ENCODE measurements at regions not wholly inside any gene's neighbourhood (a gene's known extent, or its start where the extent isn't known, plus 50 kb on each side); places are given as distances from the start of the nearest gene placed in this dataset.

- TF ChIP-seq Cebpa-rat (IDR thresholded peaks at IDR 0.05) = no peak
- H3K9ac ChIP-seq = no peak overlapping the region
- no peak overlapping the region for H3K27ac ChIP-seq
- H3K27me3 ChIP-seq = no peaks in the 10 kb centered on the region
- peaks cover 5% of the 10 kb centered on the region; the same call in 1 of the 2 replicates for H3K9me3 ChIP-seq
- no peaks in the 10 kb centered on the region for H3K36me3 ChIP-seq
- peaks cover 21% of the 10 kb centered on the region for H3K4me1 ChIP-seq
- peak overlapping the region; percentile 50; the same call in 1 of the 2 replicates for H3K4me2 ChIP-seq
- H3K4me3 ChIP-seq = no peak overlapping the region
- H4K20me1 ChIP-seq = no peaks in the 10 kb centered on the region
Measured at GRCh38 chr20:48432494-48432832, 395.3 kb downstream of the PREX1 start.

GRCh38 chr20:48431653-48432493 lies 395.9 kb downstream of the PREX1 start:
- peaks cover 5% of the 10 kb centered on the region; the same call in 1 of the 2 replicates for H3K9me3 ChIP-seq
- H3K4me2 ChIP-seq = peak overlapping the region; percentile 50
- H3K27me3 ChIP-seq = no peaks in the 10 kb centered on the region
- 0 out of 2 replicates have a peak overlapping the region, but pooled peaks have one; percentile 6 for H3K4me3 ChIP-seq
- no peak overlapping the region for H3K9ac ChIP-seq
- peak overlapping the region; percentile 72 for H3K27ac ChIP-seq
- H4K20me1 ChIP-seq = no peaks in the 10 kb centered on the region
- H3K4me1 ChIP-seq = peaks cover 27% of the 10 kb centered on the region
- H3K36me3 ChIP-seq = no peaks in the 10 kb centered on the region
- no peak for TF ChIP-seq Cebpa-rat (IDR thresholded peaks at IDR 0.05)

GRCh38 chr20:48426630-48427029 lies 401.2 kb downstream of the PREX1 start:
- Histone ChIP-seq H3K4me3 (no peak overlapping the region), H3K9ac (no peak overlapping the region), H3K27me3 (no peaks in the 10 kb centered on the region), H4K20me1 (no peaks in the 10 kb centered on the region), H3K4me2 (peak overlapping the region; percentile 67), H3K36me3 (no peaks in the 10 kb centered on the region), H3K9me3 (peaks cover 5% of the 10 kb centered on the region; the same call in 1 of the 2 replicates), H3K4me1 (peaks cover 53% of the 10 kb centered on the region), H3K27ac (no peak overlapping the region; the same call in 1 of the 2 replicates)
- no peak for TF ChIP-seq Cebpa-rat (IDR thresholded peaks at IDR 0.05)

- TF ChIP-seq Cebpa-rat (IDR thresholded peaks at IDR 0.05) = no peak
- peaks cover 4% of the 10 kb centered on the region; the same call in 1 of the 2 replicates for H3K9me3 ChIP-seq
- H3K4me2 ChIP-seq = peak overlapping the region; percentile 67
- H3K27me3 ChIP-seq = no peaks in the 10 kb centered on the region
- no peak overlapping the region for H3K4me3 ChIP-seq
- H3K27ac ChIP-seq = no peak overlapping the region; the same call in 1 of the 2 replicates
- no peak overlapping the region for H3K9ac ChIP-seq
- peaks cover 54% of the 10 kb centered on the region for H3K4me1 ChIP-seq
- H3K36me3 ChIP-seq = no peaks in the 10 kb centered on the region
- H4K20me1 ChIP-seq = no peaks in the 10 kb centered on the region
Measured at GRCh38 chr20:48425817-48426612, 401.8 kb downstream of the PREX1 start.

GRCh38 chr20:48425321-48425720 lies 402.5 kb downstream of the PREX1 start:
- Histone ChIP-seq H3K9ac (no peak overlapping the region), H3K4me1 (peaks cover 51% of the 10 kb centered on the region)

GRCh38 chr20:48422242-48422960 lies 405.4 kb downstream of the PREX1 start:
- no peaks in the 10 kb centered on the region for H3K27me3 ChIP-seq
- no peak overlapping the region for H3K4me3 ChIP-seq
- H3K9ac ChIP-seq = no peak overlapping the region
- H3K9me3 ChIP-seq = no peaks in the 10 kb centered on the region
- no peaks in the 10 kb centered on the region for H3K36me3 ChIP-seq
- no peak for TF ChIP-seq Cebpa-rat (IDR thresholded peaks at IDR 0.05)
- no peak overlapping the region for H3K27ac ChIP-seq
- H3K4me2 ChIP-seq = peak overlapping the region; percentile 47
- H3K4me1 ChIP-seq = peaks cover 56% of the 10 kb centered on the region
- H4K20me1 ChIP-seq = no peaks in the 10 kb centered on the region

More at GRCh38 chr20:48425321-48425720, 402.5 kb downstream of the PREX1 start:
- Histone ChIP-seq H3K4me2 (peak overlapping the region; percentile 67; the same call in 1 of the 2 replicates), H3K4me3 (no peak overlapping the region), H4K20me1 (no peaks in the 10 kb centered on the region), H3K27ac (no peak overlapping the region), H3K27me3 (no peaks in the 10 kb centered on the region), H3K36me3 (no peaks in the 10 kb centered on the region), H3K9me3 (no peaks in the 10 kb centered on the region)
- no peak for TF ChIP-seq Cebpa-rat (IDR thresholded peaks at IDR 0.05)

GRCh38 chr20:48421547-48421946 lies 406.3 kb downstream of the PREX1 start:
- H3K4me2 ChIP-seq = no peak overlapping the region; the same call in 1 of the 2 replicates

GRCh38 chr20:48420176-48420575 lies 407.6 kb downstream of the PREX1 start:
- Histone ChIP-seq H3K27me3 (no peaks in the 10 kb centered on the region), H3K4me2 (peak overlapping the region; percentile 16; the same call in 1 of the 2 replicates), H3K9ac (no peak overlapping the region), H3K27ac (no peak overlapping the region), H3K4me3 (no peak overlapping the region), H3K4me1 (peaks cover 34% of the 10 kb centered on the region), H3K9me3 (no peaks in the 10 kb centered on the region), H4K20me1 (no peaks in the 10 kb centered on the region), H3K36me3 (no peaks in the 10 kb centered on the region)
- TF ChIP-seq Cebpa-rat (IDR thresholded peaks at IDR 0.05) = no peak

More at GRCh38 chr20:48421547-48421946, 406.3 kb downstream of the PREX1 start:
- Histone ChIP-seq H4K20me1 (no peaks in the 10 kb centered on the region), H3K27ac (no peak overlapping the region), H3K4me1 (peaks cover 48% of the 10 kb centered on the region), H3K9ac (no peak overlapping the region), H3K36me3 (no peaks in the 10 kb centered on the region), H3K9me3 (no peaks in the 10 kb centered on the region), H3K27me3 (no peaks in the 10 kb centered on the region), H3K4me3 (no peak overlapping the region)
- TF ChIP-seq Cebpa-rat (IDR thresholded peaks at IDR 0.05) = no peak

GRCh38 chr20:48419173-48419572 lies 408.6 kb downstream of the PREX1 start:
- Histone ChIP-seq H4K20me1 (no peaks in the 10 kb centered on the region), H3K27ac (no peak overlapping the region), H3K27me3 (no peaks in the 10 kb centered on the region), H3K4me3 (no peak overlapping the region), H3K36me3 (no peaks in the 10 kb centered on the region), H3K4me2 (no peak overlapping the region), H3K9me3 (no peaks in the 10 kb centered on the region), H3K4me1 (peaks cover 44% of the 10 kb centered on the region), H3K9ac (no peak overlapping the region)
- TF ChIP-seq Cebpa-rat (IDR thresholded peaks at IDR 0.05) = no peak

Data from BLaER1 (cell line).